CD4-positive, alpha-beta memory T cell (primary cell): ENCODE measurements at regions not wholly inside any gene's neighbourhood (a gene's known extent, or its start where the extent isn't known, plus 50 kb on each side); places are given as distances from the start of the nearest gene placed in this dataset.
"Not testable (repeated sequence)": the region's sequence is repeated elsewhere in the genome, so short reads cannot be mapped to it uniquely, and the experiment has no call there.

Experiments used
- CTCF ChIA-PET: fragments of 350-600 bp; sonication (Branson Sonifier 250); formaldehyde crosslinking; loops from one replicate; lab custom pipeline; 2021; ENCODE audit warnings: inconsistent platforms; ENCODE audit not compliant: partially characterized antibody; lab: Charles Lee
- POLR2A ChIA-PET: fragments of 350-600 bp; sonication (Branson Sonifier 250); formaldehyde crosslinking; loops from one replicate; lab custom pipeline; 2021; ENCODE audit not compliant: partially characterized antibody; lab: Charles Lee
- DNase-seq, 5 donors: peaks; one replicate each; pipeline versions ENCODE4 v3.0.0 to v3.0.0-alpha.2; 2020 to 2022; ENCODE audit warnings: mixed read lengths in 1 of 5
- H3K27ac ChIP-seq: one replicate; pipeline ENCODE4 v1.7.0; 2013; ENCODE audit warnings: low read depth, low read length
- H3K27me3 ChIP-seq: 2 replicates; pipeline ENCODE4 v1.7.0; 2013; ENCODE audit warnings: mild to moderate bottlenecking, low read length, moderate library complexity; ENCODE audit not compliant: insufficient read depth
- H3K36me3 ChIP-seq: 2 replicates; pipeline ENCODE4 v1.7.0; 2013; ENCODE audit warnings: mild to moderate bottlenecking, low read length, moderate library complexity; ENCODE audit not compliant: insufficient read depth
- H3K4me1 ChIP-seq: 2 replicates; pipeline ENCODE4 v1.7.0; 2013; ENCODE audit warnings: mild to moderate bottlenecking, low read length, moderate library complexity; ENCODE audit not compliant: insufficient read depth
- H3K4me3 ChIP-seq, 2 donors: one replicate each; pipeline ENCODE4 v1.7.0; 2013; ENCODE audit warnings: low read length in 2 of 2, mild to moderate bottlenecking in 1 of 2
- H3K9me3 ChIP-seq, 2 donors: one replicate each; pipeline ENCODE4 v1.7.0; 2013; ENCODE audit warnings: low read length in 2 of 2, control low read depth in 1 of 2; ENCODE audit not compliant: control insufficient read depth in 1 of 2
- H3K27ac Mint-ChIP-seq, 7 donors: one replicate each; pipeline ENCODE4 v1.8.0; 2020 to 2021; ENCODE audit warnings: mixed read lengths in 7 of 7, mild to moderate bottlenecking in 6 of 7, inconsistent platforms in 3 of 7, moderate library complexity in 3 of 7
- H3K27me3 Mint-ChIP-seq, 2 donors: one replicate each; pipeline ENCODE4 v1.8.0; 2020 to 2021; ENCODE audit warnings: mixed read lengths in 2 of 2
- H3K36me3 Mint-ChIP-seq, 2 donors: one replicate each; pipeline ENCODE4 v1.8.0; 2020 to 2021; ENCODE audit warnings: mixed read lengths in 2 of 2, inconsistent platforms in 1 of 2, mild to moderate bottlenecking in 1 of 2
- H3K4me1 Mint-ChIP-seq, 4 donors: one replicate each; pipeline ENCODE4 v1.8.0; 2020 to 2021; ENCODE audit warnings: mixed read lengths in 4 of 4, mild to moderate bottlenecking in 1 of 4
- H3K4me3 Mint-ChIP-seq, 8 donors: one replicate each; pipeline ENCODE4 v1.8.0; 2020 to 2021; ENCODE audit warnings: mixed read lengths in 8 of 8, mild to moderate bottlenecking in 7 of 8, moderate library complexity in 6 of 8, inconsistent platforms in 3 of 8
- H3K9me3 Mint-ChIP-seq, 8 donors: one replicate each; pipeline ENCODE4 v1.8.0; 2020 to 2021; ENCODE audit warnings: mixed read lengths in 8 of 8, mild to moderate bottlenecking in 5 of 8, inconsistent platforms in 3 of 8, moderate library complexity in 1 of 8
- intact Hi-C: fragments of 100-400 bp; cut with micrococcal nuclease; formaldehyde crosslinking; loops from one replicate; pipeline ENCODE4 v1.15.1; 2023

DNA sequence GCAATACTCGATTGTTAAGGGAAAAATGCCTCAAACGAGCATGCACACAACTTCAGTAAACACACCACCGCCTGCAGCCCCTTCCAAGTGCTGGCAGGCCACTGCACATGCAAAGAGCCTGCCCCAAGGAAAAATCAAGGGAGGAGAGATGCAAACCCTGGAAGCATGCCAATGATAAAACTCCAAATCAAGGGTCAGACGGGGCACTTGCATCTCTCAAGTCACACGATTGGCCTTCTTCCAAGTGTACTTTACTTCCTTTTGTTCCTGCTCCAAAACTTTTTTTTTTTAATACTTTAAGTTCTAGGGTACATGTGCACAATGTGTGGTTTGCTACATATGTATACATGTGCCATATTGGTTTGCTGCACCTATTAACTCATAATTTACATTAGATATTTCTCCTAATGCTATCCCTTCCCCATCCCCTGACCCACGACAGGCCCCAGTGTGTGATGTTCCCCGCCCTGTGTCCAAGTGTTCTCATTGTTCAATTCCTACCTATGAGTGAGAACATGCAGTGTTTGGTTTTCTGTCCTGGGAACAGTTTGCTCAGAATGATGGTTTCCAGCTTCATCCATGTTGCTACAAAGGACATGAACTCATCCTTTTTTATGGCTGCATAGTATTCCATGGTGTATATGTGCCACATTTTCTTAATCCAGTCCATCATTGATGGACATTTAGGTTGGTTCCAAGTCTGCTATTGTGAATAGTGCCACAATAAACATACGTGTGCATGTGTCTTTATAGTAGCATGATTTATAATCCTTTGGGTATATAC is 157.8 kb downstream of the MAIP1 start:
- H3K27ac Mint-ChIP-seq, DNase-seq, H3K36me3 ChIP-seq, POLR2A ChIA-PET, H3K4me1 Mint-ChIP-seq, H3K36me3 Mint-ChIP-seq, H3K4me3 ChIP-seq, CTCF ChIA-PET, H3K27me3 ChIP-seq, intact Hi-C loops, H3K4me1 ChIP-seq, H3K4me3 Mint-ChIP-seq, H3K27ac ChIP-seq, H3K9me3 ChIP-seq: not testable (repeated sequence)
- H3K27me3 Mint-ChIP-seq, result peaks cover 7 to 17% of the 10 kb centered on the region in 2 donors
- peaks cover 0 to 17% (median 4%) of the 10 kb centered on the region in 8 donors for H3K9me3 Mint-ChIP-seq

GRCh38 chr2:200119236-200119635 is 163.9 kb downstream of the MAIP1 start:
- CTCF ChIA-PET, result no interaction called here
- H3K4me3 Mint-ChIP-seq, result no peak overlapping the region
- intact Hi-C loops, result no loop called here

GRCh38 chr2:200121931-200122330 is 166.5 kb downstream of the MAIP1 start:
- intact Hi-C loops, result no loop called here
- DNase-seq, result no peak
- H3K27ac ChIP-seq, result no peak overlapping the region
- no peaks in the 10 kb centered on the region for H3K36me3 ChIP-seq
- H3K36me3 Mint-ChIP-seq, result no peaks in the 10 kb centered on the region
- no peaks in the 10 kb centered on the region for H3K4me1 Mint-ChIP-seq
- no peak overlapping the region for H3K27ac Mint-ChIP-seq
- H3K9me3 Mint-ChIP-seq, result peaks cover 0 to 5% (median 0%) of the 10 kb centered on the region in 8 donors
- H3K4me3 ChIP-seq, result no peak overlapping the region
- CTCF ChIA-PET, result no interaction called here
- no peaks in the 10 kb centered on the region for H3K27me3 ChIP-seq
- peaks cover 14 to 23% of the 10 kb centered on the region in 2 donors for H3K27me3 Mint-ChIP-seq
- no peak overlapping the region for H3K4me3 Mint-ChIP-seq
- no peaks in the 10 kb centered on the region for H3K4me1 ChIP-seq
- POLR2A ChIA-PET, result no interaction called here
- H3K9me3 ChIP-seq, result no peaks in the 10 kb centered on the region

More at GRCh38 chr2:200119236-200119635, 163.9 kb downstream of the MAIP1 start:
- no peaks in the 10 kb centered on the region for H3K36me3 Mint-ChIP-seq
- H3K27ac ChIP-seq, result no peak overlapping the region
- H3K4me1 Mint-ChIP-seq, result no peaks in the 10 kb centered on the region
- H3K9me3 Mint-ChIP-seq, result peaks cover 0 to 10% (median 3%) of the 10 kb centered on the region in 8 donors
- no peaks in the 10 kb centered on the region for H3K9me3 ChIP-seq
- H3K36me3 ChIP-seq, result no peaks in the 10 kb centered on the region
- H3K4me3 ChIP-seq, result no peak overlapping the region
- H3K27me3 ChIP-seq, result no peaks in the 10 kb centered on the region
- no peak overlapping the region for H3K27ac Mint-ChIP-seq
- DNase-seq, result no peak
- POLR2A ChIA-PET, result no interaction called here
- no peaks in the 10 kb centered on the region for H3K4me1 ChIP-seq
- H3K27me3 Mint-ChIP-seq, result peaks cover 14 to 20% of the 10 kb centered on the region in 2 donors

DNA sequence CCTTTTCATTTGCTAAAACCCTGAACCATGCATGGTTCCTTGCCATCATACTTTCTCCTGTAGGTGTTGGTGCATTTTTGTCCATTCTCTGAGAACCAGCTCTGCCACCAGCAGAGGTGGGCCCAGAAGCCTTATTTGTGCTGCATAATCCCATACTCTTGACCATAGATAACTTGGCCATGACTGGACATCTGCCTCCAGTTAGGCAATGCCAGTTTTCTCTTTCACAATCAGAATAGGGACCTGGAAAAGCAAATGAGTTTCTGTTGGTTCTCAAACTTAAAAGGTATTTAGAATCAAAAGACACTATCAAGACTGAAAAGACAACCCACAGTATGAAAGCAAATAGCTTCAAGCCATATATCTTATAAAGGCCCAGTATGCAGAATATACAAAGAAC is 167.3 kb downstream of the MAIP1 start:
- intact Hi-C loops, result no loop called here
- no peak overlapping the region for H3K4me3 Mint-ChIP-seq

DNA sequence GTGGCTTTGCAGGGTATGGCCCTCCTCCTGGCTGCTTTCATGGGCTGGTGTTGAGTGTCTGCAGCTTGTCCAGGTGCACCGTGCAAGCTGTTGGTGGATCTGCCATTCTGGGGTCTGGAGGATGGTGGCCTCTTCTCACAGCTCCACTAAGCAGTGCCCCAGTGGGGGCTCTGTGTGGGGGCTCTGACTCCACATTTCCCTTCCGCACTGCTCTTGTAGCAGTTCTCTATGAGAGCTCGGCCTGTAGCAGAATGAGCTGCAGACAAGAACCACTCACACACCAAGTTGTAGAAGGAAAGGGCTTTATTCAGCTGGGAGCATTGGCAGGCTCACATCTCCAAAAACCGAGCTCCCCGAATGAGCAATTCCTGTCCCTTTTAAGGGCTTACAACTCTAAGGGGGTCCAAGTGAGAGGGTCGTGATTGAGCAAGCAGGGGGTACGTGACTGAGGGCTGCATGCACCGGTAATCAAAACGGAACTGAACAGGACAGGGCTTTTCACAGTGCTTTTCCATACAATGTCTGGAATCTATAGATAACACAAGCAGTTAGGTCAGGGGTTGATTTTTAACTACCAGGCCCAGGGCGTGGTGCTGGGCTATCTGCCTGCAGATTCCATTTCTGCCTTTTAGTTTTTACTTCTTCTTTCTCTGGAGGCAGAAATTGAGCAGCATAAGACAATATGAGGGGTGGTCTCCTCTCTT is 169.4 kb downstream of the MAIP1 start:
- H3K4me1 Mint-ChIP-seq, H3K36me3 Mint-ChIP-seq, H3K36me3 ChIP-seq, POLR2A ChIA-PET, H3K4me3 ChIP-seq, DNase-seq, H3K4me3 Mint-ChIP-seq, CTCF ChIA-PET, H3K9me3 Mint-ChIP-seq, H3K27me3 ChIP-seq, H3K4me1 ChIP-seq, intact Hi-C loops, H3K27ac ChIP-seq, H3K27ac Mint-ChIP-seq, H3K9me3 ChIP-seq: not testable (repeated sequence)
- peaks cover 7 to 10% of the 10 kb centered on the region in 2 donors for H3K27me3 Mint-ChIP-seq

More for the DNA sequence above, 167.3 kb downstream of the MAIP1 start:
- H3K36me3 ChIP-seq, result no peaks in the 10 kb centered on the region
- H3K27ac ChIP-seq, result no peak overlapping the region
- no peaks in the 10 kb centered on the region for H3K4me1 ChIP-seq
- H3K27ac Mint-ChIP-seq, result no peak overlapping the region
- H3K4me1 Mint-ChIP-seq, result no peaks in the 10 kb centered on the region
- peaks cover 14 to 20% of the 10 kb centered on the region in 2 donors for H3K27me3 Mint-ChIP-seq
- no peaks in the 10 kb centered on the region for H3K36me3 Mint-ChIP-seq
- H3K4me3 ChIP-seq, result no peak overlapping the region
- DNase-seq, result no peak
- H3K9me3 Mint-ChIP-seq, result peaks cover 0 to 5% (median 0%) of the 10 kb centered on the region in 8 donors
- POLR2A ChIA-PET, result no interaction called here
- CTCF ChIA-PET, result no interaction called here
- H3K27me3 ChIP-seq, result no peaks in the 10 kb centered on the region
- no peaks in the 10 kb centered on the region for H3K9me3 ChIP-seq

- intact Hi-C loops, result no loop called here
- no peaks in the 10 kb centered on the region for H3K4me1 ChIP-seq
- H3K27me3 ChIP-seq, result no peaks in the 10 kb centered on the region
- DNase-seq, result no peak
- ChIA-PET POLR2A (no interaction called here), CTCF (no interaction called here)
- peaks cover 2 to 7% of the 10 kb centered on the region in 2 donors for H3K27me3 Mint-ChIP-seq
- H3K27ac ChIP-seq, result no peak overlapping the region
- H3K4me3 Mint-ChIP-seq, result no peak overlapping the region
- peaks cover 0 to 3% (median 0%) of the 10 kb centered on the region in 8 donors for H3K9me3 Mint-ChIP-seq
- H3K27ac Mint-ChIP-seq, result no peak overlapping the region
- no peaks in the 10 kb centered on the region for H3K36me3 ChIP-seq
- no peaks in the 10 kb centered on the region for H3K36me3 Mint-ChIP-seq
- no peaks in the 10 kb centered on the region for H3K4me1 Mint-ChIP-seq
- H3K9me3 ChIP-seq, result no peaks in the 10 kb centered on the region
- no peak overlapping the region for H3K4me3 ChIP-seq
Observed at GRCh38 chr2:200125444-200126284, 170.3 kb downstream of the MAIP1 start.

DNA sequence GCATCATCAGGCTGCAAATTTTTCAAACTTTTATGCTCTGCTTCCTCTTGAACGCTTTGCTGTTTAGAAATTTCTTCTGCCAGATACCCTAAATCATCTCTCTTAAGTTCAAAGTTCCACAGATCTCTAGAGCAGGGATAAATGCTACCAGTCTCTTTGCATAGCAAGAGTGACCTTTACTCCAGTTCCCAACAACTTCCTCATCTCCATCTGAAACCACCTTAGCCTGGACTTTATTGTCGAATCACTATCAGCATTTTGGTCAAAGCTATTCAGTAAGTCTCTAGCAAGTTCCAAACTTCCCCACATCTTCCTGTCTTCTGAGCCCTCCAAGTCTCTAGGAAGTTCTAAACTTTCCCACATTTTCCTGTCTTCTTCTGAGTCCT is 170.9 kb downstream of the MAIP1 start:
- H3K27me3 ChIP-seq, H3K4me3 ChIP-seq, H3K4me1 Mint-ChIP-seq, H3K27me3 Mint-ChIP-seq, H3K4me3 Mint-ChIP-seq, H3K9me3 ChIP-seq, H3K9me3 Mint-ChIP-seq, DNase-seq, H3K4me1 ChIP-seq, H3K27ac ChIP-seq, H3K36me3 Mint-ChIP-seq, POLR2A ChIA-PET, intact Hi-C loops, H3K27ac Mint-ChIP-seq, CTCF ChIA-PET, H3K36me3 ChIP-seq: not testable (repeated sequence)
